Thyroid gland (tissue), 4 donors: ENCODE measurements at regions not wholly inside any gene's neighbourhood (a gene's known extent, or its start where the extent isn't known, plus 50 kb on each side); places are given as distances from the start of the nearest gene placed in this dataset.

ENCODE experiments used
- DNase-seq, 2 donors: peaks; one replicate each; pipeline ENCODE4 v3.0.0-alpha.2; 2019
- H3K27ac ChIP-seq, 3 donors: fragments of 200-600 bp; sonication (generic); 1 replicate in 2 of 3; 2 replicates in 1 of 3; pipeline ENCODE4 v1.5.1; 2016 to 2019; ENCODE audit warnings: mild to moderate bottlenecking in 1 of 3, moderate library complexity in 1 of 3
- H3K27me3 ChIP-seq: fragments of 200-600 bp; sonication (generic); one replicate; pipeline ENCODE4 v1.5.1; 2019
- H3K36me3 ChIP-seq, 2 donors: fragments of 200-600 bp; sonication (generic); one replicate each; pipeline ENCODE4 v1.5.1; 2016 to 2019
- H3K4me1 ChIP-seq, 2 donors: fragments of 200-600 bp; sonication (generic); one replicate each; pipeline ENCODE4 v1.5.1; 2017 to 2019
- H3K4me3 ChIP-seq, 3 donors: fragments of 200-600 bp; sonication (generic); replicated peaks in 1 of 3; 1 replicate in 2 of 3; 2 replicates in 1 of 3; pipeline ENCODE4 v1.5.1; 2016; ENCODE audit warnings: mild to moderate bottlenecking in 1 of 3
- H3K9me3 ChIP-seq: fragments of 200-600 bp; sonication (generic); one replicate; pipeline ENCODE4 v1.5.1; 2017
- CTCF ChIP-seq, 6 experiments: fragments of 200-600 bp in 3 of 6; fragments of 450-650 bp in 3 of 6; sonication (generic) in 3 of 6; IDR thresholded peaks; one replicate each; pipeline ENCODE4 v1.5.1; 2016 to 2019; ENCODE audit warnings: antibody characterized with exemption in 6 of 6, mild to moderate bottlenecking in 2 of 6, inconsistent platforms in 1 of 6, moderate library complexity in 1 of 6
- POLR2A ChIP-seq, 2 donors: fragments of 450-650 bp; IDR thresholded peaks; one replicate each; pipeline ENCODE4 v1.6.1; 2017; ENCODE audit warnings: antibody characterized with exemption in 2 of 2, mild to moderate bottlenecking in 2 of 2, moderate library complexity in 1 of 2
- WGBS, 2 donors: methylation state at CpG; one replicate each; pipeline ENCODE4 v1.1.5; 2017; 5-methylcytosine and 5-hydroxymethylcytosine counted together
- intact Hi-C: fragments of 100-400 bp; cut with DNase I; formaldehyde crosslinking; loops from one replicate; pipeline ENCODE4 v1.15.1; 2023

- Histone ChIP-seq H3K9me3 (no peaks in the 10 kb centered on the region), H3K27ac (no peak overlapping the region), H3K4me1 (no peaks in the 10 kb centered on the region), H3K27me3 (no peaks in the 10 kb centered on the region), H3K4me3 (no peak overlapping the region), H3K36me3 (no peaks in the 10 kb centered on the region)
- intact Hi-C loops: no loop called here
- TF ChIP-seq POLR2A (IDR thresholded peaks at IDR 0.05) (no peak), CTCF (IDR thresholded peaks at IDR 0.05) (no peak)
- DNase-seq: no peak
- 60 to 74% methylated on average over 1 of the region's 1 CpG for WGBS, 2 donors
Observed at GRCh38 chr12:127025545-127025944, 1241.4 kb upstream of the TMEM132C start.

- DNase-seq: no peak
- H3K36me3 ChIP-seq: no peaks in the 10 kb centered on the region
- TF ChIP-seq CTCF (IDR thresholded peaks at IDR 0.05) (no peak), POLR2A (IDR thresholded peaks at IDR 0.05) (no peak)
- no peaks in the 10 kb centered on the region for H3K9me3 ChIP-seq
- no peak overlapping the region for H3K27ac ChIP-seq
- intact Hi-C loops: no loop called here
- no peaks in the 10 kb centered on the region for H3K27me3 ChIP-seq
- H3K4me1 ChIP-seq: no peaks in the 10 kb centered on the region
- H3K4me3 ChIP-seq: no peak overlapping the region
- 88 to 90% methylated on average over 10 to 11 of the region's 11 CpGs for WGBS, 2 donors
Observed at GRCh38 chr12:127035011-127035879, 1231.7 kb upstream of the TMEM132C start.

GRCh38 chr12:127038152-127038551 is 1228.8 kb upstream of the TMEM132C start:
- H3K27me3 ChIP-seq: no peaks in the 10 kb centered on the region
- H3K4me3 ChIP-seq: no peak overlapping the region
- no peaks in the 10 kb centered on the region for H3K36me3 ChIP-seq
- intact Hi-C loops: no loop called here
- no peaks in the 10 kb centered on the region for H3K9me3 ChIP-seq
- DNase-seq: no peak
- WGBS, 2 donors: 90 to 92% methylated on average over 1 of the region's 1 CpG
- no peak overlapping the region for H3K27ac ChIP-seq
- TF ChIP-seq CTCF (IDR thresholded peaks at IDR 0.05) (no peak), POLR2A (IDR thresholded peaks at IDR 0.05) (no peak)
- H3K4me1 ChIP-seq: no peaks in the 10 kb centered on the region

GRCh38 chr12:127038761-127039160 is 1228.2 kb upstream of the TMEM132C start:
- no peaks in the 10 kb centered on the region for H3K9me3 ChIP-seq
- H3K4me1 ChIP-seq: no peaks in the 10 kb centered on the region
- no peak overlapping the region for H3K4me3 ChIP-seq
- H3K36me3 ChIP-seq: no peaks in the 10 kb centered on the region
- TF ChIP-seq CTCF (IDR thresholded peaks at IDR 0.05): no peak
- TF ChIP-seq POLR2A (IDR thresholded peaks at IDR 0.05): no peak
- no peak overlapping the region for H3K27ac ChIP-seq
- WGBS, 2 donors: 80 to 81% methylated on average over 10 of the region's 10 CpGs
- no peak for DNase-seq
- H3K27me3 ChIP-seq: no peaks in the 10 kb centered on the region
- intact Hi-C loops: no loop called here

GRCh38 chr12:127041985-127042625 is 1224.9 kb upstream of the TMEM132C start:
- Histone ChIP-seq H3K27me3 (no peaks in the 10 kb centered on the region), H3K4me3 (no peak overlapping the region), H3K27ac (no peak overlapping the region), H3K9me3 (no peaks in the 10 kb centered on the region), H3K36me3 (no peaks in the 10 kb centered on the region), H3K4me1 (no peaks in the 10 kb centered on the region)
- intact Hi-C loops: no loop called here
- no peak for TF ChIP-seq CTCF (IDR thresholded peaks at IDR 0.05)
- no peak for TF ChIP-seq POLR2A (IDR thresholded peaks at IDR 0.05)
- DNase-seq: no peak
- 90 to 98% methylated on average over 3 of the region's 3 CpGs for WGBS, 2 donors
